NCI-H69 (cell line): ENCODE measurements at regions not wholly inside any gene's neighbourhood (a gene's known extent, or its start where the extent isn't known, plus 50 kb on each side); places are given as distances from the start of the nearest gene placed in this dataset.

Experiments
- DNase-seq: peaks from one replicate; lab custom pipeline; 2025; lab: John Stamatoyannopoulos, UW

DNA sequence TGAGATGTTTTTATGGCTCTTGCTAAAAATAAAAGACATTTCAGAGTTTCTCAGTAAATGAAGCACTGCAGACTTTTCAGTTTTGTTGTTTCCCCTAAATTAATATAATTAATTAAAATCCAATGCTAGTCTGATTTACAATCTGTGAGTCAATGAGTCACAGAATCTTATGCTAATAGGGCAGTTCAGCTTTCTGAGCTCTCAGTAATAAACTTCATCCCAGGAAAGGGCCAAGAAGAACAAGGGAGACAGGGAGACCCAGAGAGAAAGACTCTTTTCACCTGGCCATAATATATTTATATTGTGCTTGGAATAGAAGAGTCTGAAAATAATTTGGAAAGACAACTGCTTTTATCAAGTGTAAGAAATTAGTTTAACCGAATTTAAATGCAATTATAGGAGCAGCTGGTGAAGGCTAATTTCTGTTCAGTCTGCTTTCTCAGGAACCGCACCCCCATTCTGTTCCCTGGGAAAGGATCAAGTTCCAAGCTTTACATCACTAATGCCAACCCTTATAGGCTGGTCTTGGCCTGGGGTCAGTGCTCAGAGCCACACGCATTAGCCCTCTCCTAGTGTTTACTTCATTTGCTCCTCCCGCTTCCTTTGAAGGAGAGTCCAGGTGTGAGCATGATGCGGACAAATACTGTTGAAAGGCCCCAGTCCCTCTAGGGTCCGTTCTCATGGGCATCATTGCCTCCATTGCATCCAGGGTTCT is 145.6 kb downstream of the ZBTB18 start:
- peak; percentile 77 for DNase-seq

GRCh38 chr1:244197851-244198375 is 146.8 kb downstream of the ZBTB18 start:
- no peak for DNase-seq

DNA sequence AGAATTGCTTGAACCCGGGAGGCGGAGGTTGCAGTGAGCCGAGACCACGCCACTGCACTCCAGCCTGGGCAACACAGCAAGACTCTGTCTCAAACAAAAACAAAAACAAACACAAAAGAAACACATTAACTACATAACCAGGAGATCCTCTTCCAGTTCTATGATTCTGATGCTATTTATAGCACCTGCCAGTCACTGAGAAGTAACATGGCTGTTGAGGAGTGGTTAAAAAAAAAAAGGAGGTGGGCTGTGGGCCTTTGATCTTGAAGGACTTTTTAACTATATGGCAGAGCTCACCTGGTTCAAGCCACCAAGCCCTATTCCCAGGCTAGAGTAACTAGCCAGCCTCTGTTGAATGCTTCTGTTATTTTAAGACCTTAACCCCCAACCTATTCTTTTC is 148.8 kb downstream of the ZBTB18 start:
- DNase-seq = no peak

DNA sequence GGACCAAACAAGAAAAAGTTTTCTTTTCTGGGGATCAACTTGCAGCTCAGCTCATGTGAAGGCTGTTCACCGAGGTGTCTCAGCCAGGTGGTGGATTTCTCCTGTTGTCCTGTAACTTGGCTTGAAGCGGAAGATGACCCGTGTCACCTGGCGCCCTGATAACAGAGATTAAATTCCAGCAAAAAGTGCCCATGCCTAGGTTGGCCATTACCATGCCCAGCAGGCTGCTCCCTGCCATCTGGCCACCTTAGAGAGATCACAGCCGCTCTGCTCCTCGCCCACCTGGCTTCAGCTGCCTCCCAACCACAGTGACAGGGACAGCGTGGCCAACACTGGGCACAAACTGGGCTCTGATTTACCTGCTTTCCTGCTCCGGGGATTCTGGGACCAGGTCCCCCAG is 149.5 kb downstream of the ZBTB18 start:
- DNase-seq = peak; percentile 46

DNA sequence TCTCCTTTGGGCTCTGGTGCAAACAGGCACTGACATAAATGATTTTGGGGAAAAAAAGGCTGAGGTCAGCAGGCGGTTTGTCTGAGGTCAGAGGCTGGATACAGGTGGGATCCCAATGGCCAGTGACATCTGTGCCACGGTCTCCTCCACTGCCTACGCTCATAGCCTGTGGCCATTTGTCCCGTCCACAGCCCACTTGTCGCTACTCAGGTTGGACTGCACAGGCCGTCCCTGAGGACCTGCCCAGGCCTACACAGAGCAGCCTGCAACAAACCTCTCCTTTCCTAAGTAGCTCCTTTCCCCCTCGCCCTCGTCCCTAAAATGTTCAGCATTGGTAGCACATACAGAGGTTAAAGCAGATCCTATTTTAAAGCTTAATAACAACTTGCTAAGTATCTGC is 150.7 kb downstream of the ZBTB18 start:
- no peak for DNase-seq

DNA sequence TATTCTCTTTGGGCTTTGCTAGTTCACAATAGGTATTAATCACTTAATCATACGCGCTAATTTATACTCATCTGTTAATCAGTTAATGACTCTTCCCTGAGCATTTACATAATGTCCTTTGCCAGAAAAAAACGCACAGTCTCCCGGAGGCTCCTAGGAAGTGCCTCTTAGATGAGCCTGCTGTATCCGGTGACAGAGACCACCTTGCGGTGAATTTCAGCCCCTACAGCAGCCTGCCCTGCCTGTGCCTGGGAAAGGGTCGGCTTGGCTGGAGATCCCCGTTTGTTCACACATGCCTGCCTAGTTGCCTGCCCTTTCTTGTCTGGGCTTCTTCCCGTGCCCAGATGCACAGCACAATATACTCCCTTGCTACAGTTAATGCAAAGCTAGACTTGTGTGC is 152.9 kb downstream of the ZBTB18 start:
- no peak for DNase-seq

- DNase-seq = no peak
Measured at GRCh38 chr1:244205171-244205570, 154.1 kb downstream of the ZBTB18 start.

DNA sequence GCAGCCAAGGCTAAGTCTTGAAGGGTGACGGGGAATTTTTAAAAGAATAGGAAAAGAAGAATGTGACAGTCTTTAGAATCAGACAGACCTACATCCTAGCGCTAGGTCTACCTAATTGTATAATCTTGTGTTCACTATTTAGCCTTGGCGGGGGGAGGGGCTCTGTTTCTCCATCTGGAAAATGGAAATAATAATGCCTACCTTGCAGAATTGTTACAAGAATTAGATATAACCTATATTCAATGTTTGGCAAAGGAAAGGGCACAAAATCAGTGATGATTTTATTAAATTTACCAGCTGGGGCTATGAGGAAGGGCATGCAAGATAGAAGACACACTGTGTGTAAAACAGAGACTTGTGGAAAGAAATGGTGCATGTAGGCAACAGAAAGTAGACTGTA is 154.8 kb downstream of the ZBTB18 start:
- DNase-seq = no peak

DNA sequence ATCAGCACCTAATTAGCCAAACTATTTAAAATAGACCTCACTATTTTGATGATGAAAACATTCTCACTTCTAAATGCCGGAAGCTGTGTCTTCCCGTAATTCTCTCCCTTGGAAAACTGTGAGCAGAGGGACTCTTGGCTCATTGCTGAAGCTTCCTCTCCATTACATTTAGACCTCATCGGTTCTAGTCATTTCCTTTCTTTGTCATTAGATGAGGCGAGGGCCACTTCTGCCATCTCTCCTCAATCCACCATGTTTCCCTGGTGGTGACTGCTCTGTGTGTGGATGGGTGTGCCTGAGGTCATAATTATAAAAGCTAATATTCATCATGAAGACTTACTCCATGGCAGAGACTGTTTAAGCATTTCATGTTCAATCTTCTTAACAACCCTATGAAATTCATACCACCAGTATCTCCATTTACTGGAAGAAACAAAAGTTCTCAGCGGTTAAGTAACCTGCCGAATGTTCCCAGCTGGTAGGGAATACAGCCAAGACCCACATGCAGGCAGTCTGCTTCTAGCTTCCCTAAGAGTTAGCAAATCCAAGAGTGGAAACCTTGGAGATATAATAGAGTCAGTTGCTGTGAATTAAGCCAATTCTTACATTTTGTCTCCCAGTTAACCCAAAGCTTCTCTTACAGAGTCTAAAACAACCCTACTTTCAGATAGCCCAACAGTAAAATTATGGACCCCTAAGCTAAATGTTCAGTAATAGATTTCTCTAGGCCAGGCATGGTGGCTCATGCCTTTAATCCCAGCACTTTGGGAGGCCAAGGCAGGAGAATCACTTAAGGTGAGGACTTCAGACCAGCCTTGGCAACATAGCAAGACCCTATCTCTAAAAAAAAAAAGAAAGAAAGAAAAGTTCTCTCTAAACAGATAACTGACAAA is 156.2 kb downstream of the ZBTB18 start:
- DNase-seq = no peak

GRCh38 chr1:244207935-244208244 is 156.8 kb downstream of the ZBTB18 start:
- no peak for DNase-seq

GRCh38 chr1:244209955-244210354 is 158.9 kb downstream of the ZBTB18 start:
- DNase-seq = peak; percentile 15

- DNase-seq = peak; percentile 69
Measured at GRCh38 chr1:244210884-244211558, 159.9 kb downstream of the ZBTB18 start.

- no peak for DNase-seq
Measured at GRCh38 chr1:244211559-244211944, 160.5 kb downstream of the ZBTB18 start.

DNA sequence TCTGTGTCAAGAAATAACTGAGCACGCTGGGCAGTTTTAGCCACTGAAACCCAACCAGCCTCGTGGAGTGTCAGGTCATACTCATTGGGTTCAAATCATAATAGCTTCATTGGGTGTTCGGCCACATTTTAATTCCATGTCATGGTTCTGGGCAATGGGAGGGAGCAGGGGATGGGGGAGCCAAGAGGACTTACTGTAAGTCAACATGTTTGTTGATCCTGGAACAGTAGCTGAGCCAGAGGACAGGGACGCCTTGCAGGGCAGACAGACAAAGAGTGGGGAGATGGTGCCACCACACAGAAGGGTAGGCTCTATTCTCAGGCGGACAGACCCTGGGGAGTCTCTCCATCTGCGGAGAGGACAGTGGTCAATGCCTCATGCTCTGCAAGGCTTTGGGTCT is 161.1 kb downstream of the ZBTB18 start:
- DNase-seq = no peak

DNA sequence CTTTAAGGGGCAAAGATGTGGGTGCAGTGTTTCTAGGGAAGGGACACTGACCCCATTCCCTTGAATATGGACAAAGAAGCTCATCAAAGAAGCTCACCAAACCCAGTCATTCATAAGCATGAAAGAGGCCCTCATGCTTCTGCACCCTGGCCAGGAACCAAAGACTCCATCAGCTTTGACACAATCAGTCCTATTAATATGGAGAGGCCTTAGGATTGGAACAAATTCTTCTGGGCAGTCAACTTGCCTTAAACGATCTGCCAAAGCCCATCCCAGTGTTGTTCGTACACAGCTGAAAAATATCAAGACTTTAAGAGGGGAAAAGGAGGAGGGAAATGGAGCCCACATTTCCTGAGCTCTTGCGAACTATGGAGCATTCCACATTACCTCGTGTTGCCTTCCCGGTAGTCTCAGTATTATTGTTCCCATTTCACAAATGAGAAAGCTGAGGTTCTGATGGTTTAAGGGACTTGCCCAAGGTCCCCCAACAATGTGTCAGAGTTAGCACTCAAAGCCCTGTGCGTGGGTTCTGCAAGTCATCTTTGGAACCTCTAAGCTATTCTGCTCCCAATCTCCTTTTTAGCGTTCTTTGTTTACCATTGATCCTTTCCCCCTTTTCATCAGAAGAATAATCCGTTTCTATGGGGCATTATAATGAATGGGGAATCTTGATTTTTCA is 161.9 kb downstream of the ZBTB18 start:
- DNase-seq = no peak

- peak; percentile 41 for DNase-seq
Measured at GRCh38 chr1:244214009-244214967, 163.2 kb downstream of the ZBTB18 start.

DNA sequence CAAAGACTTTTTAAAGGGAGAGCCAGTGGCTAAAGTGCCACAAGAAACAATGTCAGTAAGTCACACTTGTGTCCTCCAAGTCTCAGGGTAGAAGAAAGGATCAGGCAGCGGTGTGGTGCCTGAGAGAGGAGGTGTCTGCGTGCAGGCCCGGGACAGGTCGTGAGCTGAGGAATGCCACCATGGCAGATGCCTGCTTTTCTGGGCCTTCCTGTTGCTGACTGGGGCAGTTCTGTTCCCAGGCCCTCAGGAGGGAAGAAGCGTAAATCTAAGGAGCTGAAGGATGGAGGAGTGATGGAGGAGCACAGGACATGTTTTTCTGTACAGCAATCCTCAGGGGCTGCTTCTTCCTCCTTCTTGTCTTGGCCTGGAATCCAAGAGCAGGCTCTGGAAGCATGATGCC is 165.8 kb downstream of the ZBTB18 start:
- DNase-seq = no peak

DNA sequence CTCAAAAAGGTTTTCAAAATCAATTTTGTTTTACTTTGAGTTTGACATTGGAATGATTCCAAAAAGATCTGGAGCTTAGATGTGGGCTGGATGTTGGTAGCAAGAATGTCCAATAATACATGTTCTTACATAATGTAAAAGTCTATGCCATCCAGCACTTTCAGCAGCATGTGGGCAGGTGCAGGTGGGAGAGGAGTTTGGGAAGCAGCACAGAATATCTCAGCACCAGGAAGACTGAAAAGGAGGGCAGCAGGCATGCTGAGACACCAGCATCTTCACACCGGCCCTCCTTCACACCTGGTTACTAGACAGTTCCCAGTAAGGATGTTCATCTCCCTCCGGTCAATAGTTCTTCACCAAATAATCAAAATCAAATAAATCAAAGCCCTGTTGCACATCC is 166.6 kb downstream of the ZBTB18 start:
- no peak for DNase-seq

GRCh38 chr1:244218220-244218619 is 167.1 kb downstream of the ZBTB18 start:
- no peak for DNase-seq

DNA sequence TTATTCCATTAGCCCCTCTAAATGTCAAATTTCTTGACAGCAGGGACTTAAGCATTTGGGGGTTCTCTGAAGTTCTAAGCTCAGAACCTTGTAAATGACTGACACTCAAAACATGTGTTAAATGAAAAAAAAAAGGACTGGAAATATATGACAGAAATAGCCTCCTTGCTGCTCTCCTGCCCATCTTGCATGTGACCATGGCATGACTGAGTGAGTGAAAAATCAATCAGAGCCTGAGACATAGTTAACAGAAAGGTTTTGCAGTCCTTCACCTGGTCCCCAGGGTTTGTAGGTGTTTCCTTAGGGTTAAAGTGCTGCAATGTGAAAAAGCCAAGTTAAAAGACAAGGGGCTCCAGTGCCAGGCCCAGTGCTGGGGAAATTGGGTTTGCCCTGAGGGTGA is 168.1 kb downstream of the ZBTB18 start:
- no peak for DNase-seq

- DNase-seq = no peak
Measured at GRCh38 chr1:244219802-244220201, 168.7 kb downstream of the ZBTB18 start.
